Tibial nerve (tissue), 3 donors: ENCODE measurements at regions not wholly inside any gene's neighbourhood (a gene's known extent, or its start where the extent isn't known, plus 50 kb on each side); places are given as distances from the start of the nearest gene placed in this dataset.

Experiments
- POLR2A ChIP-seq, 2 donors: fragments of 450-650 bp; IDR thresholded peaks; one replicate each; pipeline ENCODE4 v1.6.1; 2017; ENCODE audit warnings: antibody characterized with exemption in 2 of 2, mild to moderate bottlenecking in 2 of 2, moderate library complexity in 2 of 2
- TF ChIP-seq, protein P1 (sequence below), 5 experiments: fragments of 200-600 bp in 3 of 5; fragments of 450-650 bp in 2 of 5; sonication (generic) in 3 of 5; IDR thresholded peaks; one replicate each; pipeline ENCODE4 v1.5.1; 2016 to 2019; ENCODE audit warnings: antibody characterized with exemption in 5 of 5, mild to moderate bottlenecking in 3 of 5, moderate library complexity in 2 of 5

- TF ChIP-seq, protein P1, sequence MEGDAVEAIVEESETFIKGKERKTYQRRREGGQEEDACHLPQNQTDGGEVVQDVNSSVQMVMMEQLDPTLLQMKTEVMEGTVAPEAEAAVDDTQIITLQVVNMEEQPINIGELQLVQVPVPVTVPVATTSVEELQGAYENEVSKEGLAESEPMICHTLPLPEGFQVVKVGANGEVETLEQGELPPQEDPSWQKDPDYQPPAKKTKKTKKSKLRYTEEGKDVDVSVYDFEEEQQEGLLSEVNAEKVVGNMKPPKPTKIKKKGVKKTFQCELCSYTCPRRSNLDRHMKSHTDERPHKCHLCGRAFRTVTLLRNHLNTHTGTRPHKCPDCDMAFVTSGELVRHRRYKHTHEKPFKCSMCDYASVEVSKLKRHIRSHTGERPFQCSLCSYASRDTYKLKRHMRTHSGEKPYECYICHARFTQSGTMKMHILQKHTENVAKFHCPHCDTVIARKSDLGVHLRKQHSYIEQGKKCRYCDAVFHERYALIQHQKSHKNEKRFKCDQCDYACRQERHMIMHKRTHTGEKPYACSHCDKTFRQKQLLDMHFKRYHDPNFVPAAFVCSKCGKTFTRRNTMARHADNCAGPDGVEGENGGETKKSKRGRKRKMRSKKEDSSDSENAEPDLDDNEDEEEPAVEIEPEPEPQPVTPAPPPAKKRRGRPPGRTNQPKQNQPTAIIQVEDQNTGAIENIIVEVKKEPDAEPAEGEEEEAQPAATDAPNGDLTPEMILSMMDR (IDR thresholded peaks at IDR 0.05), result no peak
- no peak for TF ChIP-seq POLR2A (IDR thresholded peaks at IDR 0.05)
Observed at GRCh38 chrX:54633641-54634040, 103.6 kb downstream of the GNL3L start.
